Renal pelvis (tissue), 1 donor: ENCODE measurements at regions not wholly inside any gene's neighbourhood (a gene's known extent, or its start where the extent isn't known, plus 50 kb on each side); places are given as distances from the start of the nearest gene placed in this dataset.

ENCODE experiments used
- DNase-seq: peaks from one replicate; pipeline ENCODE4 v3.0.0-alpha.2; 2013

GRCh38 chr2:157934684-157935377 is 58.7 kb upstream of the ACVR1 start:
- DNase-seq, result no peak

DNA sequence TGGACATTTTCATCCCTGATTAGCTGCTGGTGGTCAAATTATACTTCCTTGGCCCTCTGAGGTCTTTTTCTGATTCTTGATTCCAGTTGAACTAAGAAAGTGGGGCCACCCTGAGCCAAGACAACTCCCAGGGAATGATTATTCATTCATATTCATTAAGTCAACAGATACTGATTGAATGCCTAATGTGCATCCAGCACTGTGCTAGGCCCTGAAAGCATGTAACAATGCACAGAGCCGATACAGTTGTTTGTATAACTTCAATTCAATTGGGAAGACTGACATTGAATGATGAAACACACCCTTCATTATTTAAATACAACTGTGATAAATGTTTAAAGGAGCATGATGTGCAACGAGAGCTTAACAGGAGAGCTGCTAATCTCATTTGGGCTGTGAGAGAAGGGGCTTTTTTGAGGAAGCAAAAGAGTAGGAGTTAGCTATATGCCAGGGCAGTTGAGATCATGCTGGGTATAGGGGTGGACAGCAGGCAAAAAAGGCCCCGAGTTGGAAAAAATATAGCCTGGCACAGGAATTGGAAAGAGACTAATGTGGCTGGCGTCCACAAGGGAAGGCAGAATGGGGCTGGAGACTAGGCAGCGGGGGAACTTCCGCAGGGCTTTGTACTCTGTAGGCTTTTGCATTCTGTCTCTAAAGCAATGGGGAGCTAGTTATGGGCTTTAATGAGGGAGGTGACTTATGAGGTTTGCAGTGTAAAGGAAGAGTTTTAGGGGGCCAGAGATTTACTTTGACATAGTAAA is 57.2 kb upstream of the ACVR1 start:
- no peak for DNase-seq

DNA sequence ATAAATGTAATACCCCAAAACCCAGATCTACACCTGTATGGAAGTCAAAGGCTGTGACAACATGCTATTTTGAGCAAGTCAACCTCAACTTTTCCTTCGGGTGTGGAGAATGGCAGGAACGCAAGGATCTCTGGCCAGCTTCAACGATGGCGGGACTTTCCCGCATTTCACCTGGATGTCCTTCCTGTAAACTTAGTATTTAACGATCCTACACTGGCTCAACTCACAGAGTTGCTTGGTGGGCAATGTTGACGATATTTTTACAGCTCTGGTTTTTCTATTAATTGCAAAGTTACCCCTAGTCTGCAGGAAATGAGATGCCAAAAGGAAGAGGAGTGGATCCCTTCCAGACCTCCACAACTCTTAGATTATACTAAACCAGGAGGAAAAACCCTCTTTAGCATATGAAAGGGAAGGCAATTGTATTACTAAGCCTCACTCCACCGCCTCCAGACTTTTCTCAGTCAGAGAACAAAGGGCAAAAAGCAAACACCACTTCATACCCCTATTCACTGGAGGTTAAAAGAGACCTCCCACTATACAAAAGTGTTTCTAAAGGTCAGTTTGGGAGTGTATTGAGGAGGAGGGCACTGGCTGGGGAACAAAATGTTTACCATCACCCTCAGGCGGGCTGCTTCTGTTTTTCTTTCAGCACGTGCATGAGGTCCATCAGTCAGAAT is 56.5 kb upstream of the ACVR1 start:
- DNase-seq, result no peak

DNA sequence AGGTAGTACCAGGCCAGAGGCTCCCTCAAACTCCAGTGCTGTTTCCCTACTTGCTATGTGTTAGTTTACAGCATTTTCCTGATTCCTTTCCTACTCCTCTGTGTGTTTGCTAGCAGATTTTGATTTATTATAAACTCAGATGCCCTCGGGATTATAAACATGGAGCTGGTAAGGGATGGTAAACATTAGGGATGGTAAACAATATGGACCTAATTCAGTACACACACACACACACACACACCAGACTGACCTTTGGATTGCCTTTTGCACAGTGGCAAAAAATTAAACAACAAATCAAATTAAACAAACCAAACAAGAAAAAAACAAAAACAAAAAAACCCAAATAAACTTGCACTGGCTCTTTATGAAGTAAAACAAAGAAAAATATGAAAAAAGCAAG is 55.4 kb upstream of the ACVR1 start:
- DNase-seq, result no peak

DNA sequence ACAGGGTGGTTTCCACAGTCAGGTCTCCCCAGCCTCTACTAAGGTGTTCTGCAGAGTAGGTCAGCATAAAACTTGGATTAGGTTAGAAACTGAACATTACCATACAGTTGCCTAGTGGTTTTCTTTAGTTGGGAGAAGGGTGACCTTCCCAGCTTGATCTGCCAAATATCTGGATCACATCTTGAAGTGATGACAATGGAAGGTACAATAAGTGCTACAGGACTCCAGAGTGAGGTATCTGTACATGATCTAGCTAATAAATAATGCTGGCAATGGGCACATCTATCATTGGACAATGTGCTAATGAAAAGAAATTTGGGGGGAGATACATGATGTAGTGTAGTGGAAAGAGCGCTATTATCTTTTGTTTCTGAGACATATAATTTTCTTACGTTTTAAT is 54.6 kb upstream of the ACVR1 start:
- DNase-seq, result no peak

DNA sequence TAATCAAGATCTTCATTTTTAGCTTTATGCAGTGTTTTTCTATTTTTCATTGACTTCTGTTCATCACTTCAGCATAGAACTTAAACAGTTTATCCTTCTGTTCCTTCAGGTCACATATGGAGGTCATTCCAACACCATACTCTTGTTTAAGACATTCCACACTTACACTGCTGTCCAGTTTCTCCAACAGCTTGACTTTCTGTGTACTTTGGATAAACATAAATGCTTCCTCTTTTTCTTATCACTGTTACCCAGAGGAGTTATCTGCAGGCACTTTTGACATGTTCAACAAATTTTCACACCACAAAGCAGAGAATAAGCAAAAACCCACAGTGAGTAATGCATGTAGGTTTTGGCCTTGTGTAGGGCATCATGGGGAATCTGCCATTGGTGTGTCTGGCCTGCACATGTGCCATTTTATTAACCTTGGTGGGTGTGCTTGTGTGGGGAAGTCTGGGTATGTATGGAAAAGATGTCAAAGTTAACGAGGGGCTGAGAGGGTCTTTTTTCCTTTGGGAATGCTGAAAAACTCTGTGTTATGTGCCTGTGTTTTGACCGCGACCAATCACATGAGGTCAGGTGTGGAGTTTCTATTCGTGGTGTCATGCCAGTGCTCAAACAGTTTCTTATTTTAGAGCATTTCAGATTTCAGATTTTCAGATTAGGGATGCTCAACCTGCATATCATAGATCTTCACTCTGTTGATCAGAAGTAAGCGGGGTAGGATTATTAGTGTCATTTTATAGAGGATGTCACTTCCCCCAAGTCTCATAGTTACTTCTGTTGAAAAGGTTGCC is 53.9 kb upstream of the ACVR1 start:
- no peak for DNase-seq

DNA sequence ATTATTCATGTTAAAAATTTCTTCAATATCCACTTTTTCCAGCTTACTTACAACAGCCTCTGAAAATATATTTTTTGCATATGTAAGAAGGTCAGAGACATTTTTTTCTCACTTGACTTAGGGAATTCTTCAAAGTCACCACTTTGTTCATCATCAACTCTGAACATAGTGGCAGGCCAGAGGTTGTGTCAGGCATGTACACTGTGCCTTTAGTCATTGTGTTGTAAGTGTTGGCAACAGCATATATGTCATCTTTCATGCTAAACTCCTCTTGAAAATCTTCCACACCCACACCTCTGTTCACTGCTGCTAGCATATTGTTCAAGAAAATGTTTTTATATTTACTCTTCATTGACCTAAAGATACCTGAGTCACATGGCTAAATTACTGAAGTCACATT is 52.2 kb upstream of the ACVR1 start:
- no peak for DNase-seq

DNA sequence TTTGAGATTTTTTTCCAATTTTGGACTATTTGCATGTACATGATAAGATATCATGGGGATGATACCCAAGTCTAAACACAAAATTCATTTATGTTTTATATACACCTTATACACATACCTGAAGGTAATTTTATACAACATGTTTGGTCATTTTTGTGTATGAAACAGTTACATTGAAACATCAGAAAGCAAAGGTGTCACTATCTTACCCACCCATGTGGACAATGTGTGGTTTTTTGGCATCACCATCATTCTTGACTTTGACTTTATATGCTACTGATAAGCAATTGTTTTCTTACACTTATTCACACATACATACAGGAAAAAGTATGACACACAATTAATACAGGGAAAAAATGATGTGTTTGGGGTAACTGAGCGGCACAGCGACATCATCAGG is 51.0 kb upstream of the ACVR1 start:
- no peak for DNase-seq
